WTC11 (cell line): ENCODE measurements at regions not wholly inside any gene's neighbourhood (a gene's known extent, or its start where the extent isn't known, plus 50 kb on each side); places are given as distances from the start of the nearest gene placed in this dataset.

Experiments used
- ATAC-seq: fragments of 200-7000 bp; cut with Tn5 transposase; 2 replicates; pipeline ENCODE4 v1.10.0; 2021; ENCODE audit warnings: mild to moderate bottlenecking, moderate library complexity
- CTCF ChIA-PET: fragments of 300-600 bp; sonication (Branson Sonifier 250); formaldehyde crosslinking; loops from one replicate; lab custom pipeline; 2021; ENCODE audit warnings: antibody characterized with exemption; lab: Charles Lee
- POLR2A ChIA-PET: fragments of 350-600 bp; sonication (Branson Sonifier 250); formaldehyde crosslinking; loops from one replicate; lab custom pipeline; 2021; ENCODE audit warnings: antibody characterized with exemption; lab: Charles Lee
- DNase-seq: peaks from one replicate; pipeline ENCODE4 v3.0.0; 2021; ENCODE audit warnings: low spot score
- H3K27ac Mint-ChIP-seq: 2 replicates; pipeline ENCODE4 v1.8.0; 2021; ENCODE audit warnings: mixed read lengths
- H3K27me3 Mint-ChIP-seq: 2 replicates; pipeline ENCODE4 v1.8.0; 2021; ENCODE audit warnings: low read depth, mild to moderate bottlenecking, moderate library complexity, mixed read lengths
- H3K36me3 Mint-ChIP-seq: 2 replicates; pipeline ENCODE4 v1.8.0; 2021; ENCODE audit warnings: mixed read lengths
- H3K4me1 Mint-ChIP-seq: 2 replicates; pipeline ENCODE4 v1.8.0; 2022; ENCODE audit warnings: mixed read lengths
- H3K4me3 Mint-ChIP-seq: 2 replicates; pipeline ENCODE4 v1.8.0; 2021; ENCODE audit warnings: mild to moderate bottlenecking, moderate library complexity, mixed read lengths
- H3K9me3 Mint-ChIP-seq: 2 replicates; pipeline ENCODE4 v1.8.0; 2021; ENCODE audit warnings: mixed read lengths
- ATF1 ChIP-seq: sonication (generic); formaldehyde crosslinking; IDR thresholded peaks from 2 replicates; pipeline ENCODE4 v1.8.1; 2023; ENCODE audit warnings: mild to moderate bottlenecking, moderate library complexity, missing genetic modification reagents
- CDX4 ChIP-seq: fragments of 250-450 bp; sonication (Bioruptor Pico); IDR thresholded peaks from 2 replicates; pipeline ENCODE4 v1.9.0; 2021; ENCODE audit warnings: moderate library complexity, mild to moderate bottlenecking, inconsistent platforms, borderline replicate concordance
- ELF4 ChIP-seq: sonication (generic); formaldehyde crosslinking; IDR thresholded peaks from 2 replicates; pipeline ENCODE4 v1.8.1; 2022; ENCODE audit warnings: low read depth, mild to moderate bottlenecking, moderate library complexity, missing genetic modification reagents
- EMX1 ChIP-seq: fragments of 250-450 bp; sonication (Bioruptor Pico); IDR thresholded peaks from 2 replicates; pipeline ENCODE4 v1.8.0; 2021; ENCODE audit warnings: mild to moderate bottlenecking
- ERG ChIP-seq: fragments of 250-450 bp; sonication (Bioruptor Pico); IDR thresholded peaks from 2 replicates; pipeline ENCODE4 v1.8.0; 2021; ENCODE audit warnings: mild to moderate bottlenecking
- FOXJ3 ChIP-seq: sonication (generic); formaldehyde crosslinking; IDR thresholded peaks from 2 replicates; pipeline ENCODE4 v1.9.0; 2021; ENCODE audit warnings: missing genetic modification reagents, mild to moderate bottlenecking, borderline replicate concordance
- FOXP1 ChIP-seq: sonication (generic); formaldehyde crosslinking; IDR thresholded peaks from 2 replicates; pipeline ENCODE4 v1.8.0; 2022; ENCODE audit warnings: missing genetic modification reagents, mild to moderate bottlenecking, moderate library complexity, borderline replicate concordance
- IRF1 ChIP-seq: sonication (generic); formaldehyde crosslinking; IDR thresholded peaks from 2 replicates; pipeline ENCODE4 v1.8.0; 2023; ENCODE audit warnings: missing genetic modification reagents
- JUN ChIP-seq: sonication (generic); formaldehyde crosslinking; IDR thresholded peaks from 2 replicates; pipeline ENCODE4 v1.8.0; 2023; ENCODE audit warnings: mild to moderate bottlenecking, missing genetic modification reagents
- NFATC4 ChIP-seq: fragments of 250-450 bp; sonication (Bioruptor Pico); IDR thresholded peaks from 2 replicates; pipeline ENCODE4 v1.9.0; 2021; ENCODE audit warnings: mild to moderate bottlenecking
- PRDM15 ChIP-seq: sonication (generic); formaldehyde crosslinking; IDR thresholded peaks from 2 replicates; pipeline ENCODE4 v1.8.0; 2022; ENCODE audit warnings: missing genetic modification reagents
- RELA ChIP-seq: sonication (generic); formaldehyde crosslinking; IDR thresholded peaks from 2 replicates; pipeline ENCODE4 v1.8.1; 2022; ENCODE audit warnings: missing genetic modification reagents, mild to moderate bottlenecking, borderline replicate concordance
- RORB ChIP-seq: fragments of 250-450 bp; sonication (Bioruptor Pico); IDR thresholded peaks from 2 replicates; pipeline ENCODE4 v1.9.0; 2021; ENCODE audit warnings: mild to moderate bottlenecking
- SP1 ChIP-seq: sonication (generic); formaldehyde crosslinking; conservative IDR thresholded peaks from 2 replicates; pipeline ENCODE4 v1.8.1; 2022; ENCODE audit warnings: missing genetic modification reagents
- ZBTB43 ChIP-seq: sonication (generic); formaldehyde crosslinking; IDR thresholded peaks from 2 replicates; pipeline ENCODE4 v1.8.1; 2023; ENCODE audit warnings: mild to moderate bottlenecking, missing genetic modification reagents
- ZNF138 ChIP-seq: sonication (generic); formaldehyde crosslinking; conservative IDR thresholded peaks from 2 replicates; pipeline ENCODE4 v1.8.1; 2022; ENCODE audit warnings: mild to moderate bottlenecking, moderate library complexity, missing genetic modification reagents
- ZNF396 ChIP-seq: fragments of 250-450 bp; sonication (Bioruptor Pico); IDR thresholded peaks from 2 replicates; pipeline ENCODE4 v1.8.0; 2021; ENCODE audit warnings: mild to moderate bottlenecking, moderate library complexity, borderline replicate concordance
- TF ChIP-seq, protein P1 (sequence below): sonication (generic); formaldehyde crosslinking; IDR thresholded peaks from 2 replicates; pipeline ENCODE4 v1.8.1; 2023; ENCODE audit warnings: mild to moderate bottlenecking, moderate library complexity, missing genetic modification reagents
- TF ChIP-seq, protein P2 (sequence below): sonication (generic); formaldehyde crosslinking; IDR thresholded peaks from 2 replicates; pipeline ENCODE4 v1.8.1; 2022; ENCODE audit warnings: mild to moderate bottlenecking, missing genetic modification reagents, moderate library complexity, borderline replicate concordance
- TF ChIP-seq, protein P3 (sequence below): sonication (generic); formaldehyde crosslinking; IDR thresholded peaks from 2 replicates; pipeline ENCODE4 v1.8.1; 2023; ENCODE audit warnings: mild to moderate bottlenecking, missing genetic modification reagents, moderate library complexity

DNA sequence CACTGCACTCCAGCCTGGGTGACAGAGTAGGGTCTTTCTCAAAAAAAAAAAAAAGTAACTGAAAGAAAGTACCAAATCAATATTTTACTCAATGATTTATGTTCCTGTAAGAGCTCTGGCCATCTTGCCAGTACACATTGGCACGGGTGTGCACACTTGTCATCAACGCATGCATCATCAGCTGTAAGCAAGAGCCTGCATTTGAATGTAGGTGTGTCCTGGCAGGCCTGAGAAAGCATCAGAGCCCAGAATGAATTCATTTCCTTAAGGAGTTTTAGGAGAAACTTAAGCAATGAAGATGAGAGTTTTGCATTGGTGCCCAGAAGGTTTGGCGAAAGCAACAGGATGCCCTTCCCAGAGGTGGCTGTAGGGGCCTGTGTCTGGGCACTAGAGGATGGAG lies 88.5 kb upstream of the FZD10 start (continued):
- TF ChIP-seq PRDM15 (CRISPR knock-in tag) (no peak), JUN (CRISPR knock-in tag) (no peak)

DNA sequence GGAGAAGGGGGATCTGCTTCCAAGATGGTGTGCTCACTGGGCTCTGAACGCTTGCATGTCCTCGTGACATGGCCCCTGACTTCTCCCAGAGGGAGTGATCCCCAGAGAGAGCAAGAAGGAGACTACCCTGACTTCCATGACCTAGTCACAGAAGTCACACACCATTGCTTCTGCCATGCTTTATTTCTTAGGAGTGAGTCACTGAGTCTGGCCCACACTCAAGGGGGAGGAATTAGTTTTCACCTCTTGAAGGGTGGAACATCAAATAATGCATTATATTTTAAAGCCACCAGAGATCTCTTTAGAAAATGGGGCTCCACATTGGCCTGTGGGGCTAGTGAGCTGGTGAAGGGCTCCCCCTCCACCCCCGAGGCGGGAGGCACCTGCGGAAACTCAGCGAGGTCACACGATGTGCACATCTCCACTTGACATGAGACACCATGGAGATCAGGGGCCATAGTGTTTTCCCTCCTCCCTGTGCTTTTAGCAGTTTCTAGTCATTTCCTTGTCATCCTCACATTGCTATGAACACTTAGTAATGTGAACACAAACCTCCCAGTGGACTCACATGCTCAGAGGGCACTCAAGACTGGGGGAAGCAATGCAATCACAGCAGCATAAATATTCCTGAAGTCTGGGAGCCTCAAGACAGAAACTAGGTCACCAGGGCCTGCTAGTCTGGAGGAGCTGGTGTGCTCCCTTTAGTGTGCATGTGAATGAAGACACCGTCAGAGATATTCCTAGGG lies 87.4 kb upstream of the FZD10 start:
- H3K27me3 Mint-ChIP-seq, result peaks cover 49% of the 10 kb centered on the region
- H3K36me3 Mint-ChIP-seq, result peaks cover 61% of the 10 kb centered on the region
- peaks cover 12% of the 10 kb centered on the region for H3K4me1 Mint-ChIP-seq
- ChIA-PET POLR2A (no interaction called here), CTCF (interaction anchor here (1.2 kb wide), 1 partner anchor 48 kb away, joined by 4 read pairs; no protein-coding TSS in a partner anchor)
- no peak overlapping the region for H3K4me3 Mint-ChIP-seq
- no peak for ATAC-seq
- no peak for TF ChIP-seq ELF4 (CRISPR knock-in tag)
- TF ChIP-seq FOXJ3 (CRISPR knock-in tag), result no peak
- TF ChIP-seq RELA (CRISPR knock-in tag), result no peak
- no peak for TF ChIP-seq ZBTB43 (CRISPR knock-in tag)
- no peak for TF ChIP-seq IRF1 (CRISPR knock-in tag)
- TF ChIP-seq RORB, result no peak
- TF ChIP-seq, protein P1, sequence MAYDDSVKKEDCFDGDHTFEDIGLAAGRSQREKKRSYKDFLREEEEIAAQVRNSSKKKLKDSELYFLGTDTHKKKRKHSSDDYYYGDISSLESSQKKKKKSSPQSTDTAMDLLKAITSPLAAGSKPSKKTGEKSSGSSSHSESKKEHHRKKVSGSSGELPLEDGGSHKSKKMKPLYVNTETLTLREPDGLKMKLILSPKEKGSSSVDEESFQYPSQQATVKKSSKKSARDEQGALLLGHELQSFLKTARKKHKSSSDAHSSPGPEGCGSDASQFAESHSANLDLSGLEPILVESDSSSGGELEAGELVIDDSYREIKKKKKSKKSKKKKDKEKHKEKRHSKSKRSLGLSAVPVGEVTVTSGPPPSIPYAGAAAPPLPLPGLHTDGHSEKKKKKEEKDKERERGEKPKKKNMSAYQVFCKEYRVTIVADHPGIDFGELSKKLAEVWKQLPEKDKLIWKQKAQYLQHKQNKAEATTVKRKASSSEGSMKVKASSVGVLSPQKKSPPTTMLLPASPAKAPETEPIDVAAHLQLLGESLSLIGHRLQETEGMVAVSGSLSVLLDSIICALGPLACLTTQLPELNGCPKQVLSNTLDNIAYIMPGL (CRISPR knock-in tag), result no peak
- TF ChIP-seq ERG, result no peak
- no peak for TF ChIP-seq NFATC4
- no peak for TF ChIP-seq SP1
- TF ChIP-seq, protein P2, sequence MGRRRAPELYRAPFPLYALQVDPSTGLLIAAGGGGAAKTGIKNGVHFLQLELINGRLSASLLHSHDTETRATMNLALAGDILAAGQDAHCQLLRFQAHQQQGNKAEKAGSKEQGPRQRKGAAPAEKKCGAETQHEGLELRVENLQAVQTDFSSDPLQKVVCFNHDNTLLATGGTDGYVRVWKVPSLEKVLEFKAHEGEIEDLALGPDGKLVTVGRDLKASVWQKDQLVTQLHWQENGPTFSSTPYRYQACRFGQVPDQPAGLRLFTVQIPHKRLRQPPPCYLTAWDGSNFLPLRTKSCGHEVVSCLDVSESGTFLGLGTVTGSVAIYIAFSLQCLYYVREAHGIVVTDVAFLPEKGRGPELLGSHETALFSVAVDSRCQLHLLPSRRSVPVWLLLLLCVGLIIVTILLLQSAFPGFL (CRISPR knock-in tag), result no peak
- TF ChIP-seq FOXP1 (CRISPR knock-in tag), result no peak
- no peak for TF ChIP-seq EMX1 (CRISPR knock-in tag)
- no peak for TF ChIP-seq ZNF396 (CRISPR knock-in tag)
- no peak for TF ChIP-seq ATF1 (CRISPR knock-in tag)
- TF ChIP-seq, protein P3, sequence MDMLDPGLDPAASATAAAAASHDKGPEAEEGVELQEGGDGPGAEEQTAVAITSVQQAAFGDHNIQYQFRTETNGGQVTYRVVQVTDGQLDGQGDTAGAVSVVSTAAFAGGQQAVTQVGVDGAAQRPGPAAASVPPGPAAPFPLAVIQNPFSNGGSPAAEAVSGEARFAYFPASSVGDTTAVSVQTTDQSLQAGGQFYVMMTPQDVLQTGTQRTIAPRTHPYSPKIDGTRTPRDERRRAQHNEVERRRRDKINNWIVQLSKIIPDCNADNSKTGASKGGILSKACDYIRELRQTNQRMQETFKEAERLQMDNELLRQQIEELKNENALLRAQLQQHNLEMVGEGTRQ, result no peak
- TF ChIP-seq ZNF138 (CRISPR knock-in tag), result no peak
- no peak for TF ChIP-seq CDX4 (CRISPR knock-in tag)
- no peak overlapping the region for H3K27ac Mint-ChIP-seq
- H3K9me3 Mint-ChIP-seq, result peaks cover 66% of the 10 kb centered on the region
- DNase-seq, result no peak
